ENCODE measurements at regions not wholly inside any gene's neighbourhood (a gene's known extent, or its start where the extent isn't known, plus 50 kb on each side); places are given as distances from the start of the nearest gene placed in this dataset.

DNA sequence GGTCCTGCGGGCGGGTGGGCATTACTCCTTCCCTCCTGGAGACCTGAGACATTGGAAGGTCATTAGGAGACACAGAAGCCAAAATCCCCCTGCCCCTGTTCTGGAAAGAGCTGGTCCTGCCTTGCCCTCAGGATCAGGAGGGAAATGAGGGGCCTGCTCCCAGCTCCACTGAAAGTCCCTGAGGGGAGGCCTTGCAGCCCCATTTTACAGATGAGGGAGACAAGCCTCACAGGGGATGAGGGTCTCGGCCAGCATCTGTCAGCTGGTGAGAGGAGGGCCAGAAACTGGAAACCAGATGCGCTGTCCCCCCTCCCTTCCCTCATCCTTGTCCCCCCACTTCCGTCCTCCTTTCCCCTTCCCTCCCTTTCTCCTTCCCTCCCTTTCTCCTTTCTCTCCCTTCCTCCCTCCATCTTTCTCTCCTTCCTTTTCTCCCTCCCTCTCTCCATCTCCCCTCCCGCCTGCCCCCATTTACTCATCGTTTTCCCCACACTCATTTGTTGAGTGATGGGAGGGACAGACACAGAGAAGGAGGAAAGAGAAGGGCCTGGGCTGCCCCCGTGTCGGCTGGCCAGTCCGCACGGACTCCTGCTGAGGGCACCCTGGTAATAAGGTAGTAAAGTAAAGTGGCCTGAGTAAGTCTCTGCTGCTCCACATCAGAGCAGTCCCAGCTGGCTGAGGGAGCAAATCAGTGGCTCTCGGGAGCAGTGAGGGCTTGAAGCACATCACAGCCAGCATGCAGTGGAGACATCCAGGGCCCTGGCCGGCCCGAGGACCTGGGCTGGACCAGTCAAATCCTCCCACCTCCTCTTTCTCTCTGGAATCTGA, 112.4 kb upstream of the ALDH1A3 start:
- Histone ChIP-seq H3K27ac (no peak overlapping the region), H3K9me3 (no peaks in the 10 kb centered on the region), H3K36me3 (no peaks in the 10 kb centered on the region), H3K4me1 (ENCODE audit: control insufficient read depth in 1 of 2, insufficient read depth in 1 of 2, low read depth in 1 of 2, low read length in 1 of 2) (no peaks in the 10 kb centered on the region), H3K27me3 (peaks cover 29% of the 10 kb centered on the region), H3K4me3 (ENCODE audit: low read depth in 1 of 2, low read length in 1 of 2) (no peak overlapping the region)
- TF ChIP-seq, protein P1, sequence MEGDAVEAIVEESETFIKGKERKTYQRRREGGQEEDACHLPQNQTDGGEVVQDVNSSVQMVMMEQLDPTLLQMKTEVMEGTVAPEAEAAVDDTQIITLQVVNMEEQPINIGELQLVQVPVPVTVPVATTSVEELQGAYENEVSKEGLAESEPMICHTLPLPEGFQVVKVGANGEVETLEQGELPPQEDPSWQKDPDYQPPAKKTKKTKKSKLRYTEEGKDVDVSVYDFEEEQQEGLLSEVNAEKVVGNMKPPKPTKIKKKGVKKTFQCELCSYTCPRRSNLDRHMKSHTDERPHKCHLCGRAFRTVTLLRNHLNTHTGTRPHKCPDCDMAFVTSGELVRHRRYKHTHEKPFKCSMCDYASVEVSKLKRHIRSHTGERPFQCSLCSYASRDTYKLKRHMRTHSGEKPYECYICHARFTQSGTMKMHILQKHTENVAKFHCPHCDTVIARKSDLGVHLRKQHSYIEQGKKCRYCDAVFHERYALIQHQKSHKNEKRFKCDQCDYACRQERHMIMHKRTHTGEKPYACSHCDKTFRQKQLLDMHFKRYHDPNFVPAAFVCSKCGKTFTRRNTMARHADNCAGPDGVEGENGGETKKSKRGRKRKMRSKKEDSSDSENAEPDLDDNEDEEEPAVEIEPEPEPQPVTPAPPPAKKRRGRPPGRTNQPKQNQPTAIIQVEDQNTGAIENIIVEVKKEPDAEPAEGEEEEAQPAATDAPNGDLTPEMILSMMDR (IDR thresholded peaks at IDR 0.05) = no peak

DNA sequence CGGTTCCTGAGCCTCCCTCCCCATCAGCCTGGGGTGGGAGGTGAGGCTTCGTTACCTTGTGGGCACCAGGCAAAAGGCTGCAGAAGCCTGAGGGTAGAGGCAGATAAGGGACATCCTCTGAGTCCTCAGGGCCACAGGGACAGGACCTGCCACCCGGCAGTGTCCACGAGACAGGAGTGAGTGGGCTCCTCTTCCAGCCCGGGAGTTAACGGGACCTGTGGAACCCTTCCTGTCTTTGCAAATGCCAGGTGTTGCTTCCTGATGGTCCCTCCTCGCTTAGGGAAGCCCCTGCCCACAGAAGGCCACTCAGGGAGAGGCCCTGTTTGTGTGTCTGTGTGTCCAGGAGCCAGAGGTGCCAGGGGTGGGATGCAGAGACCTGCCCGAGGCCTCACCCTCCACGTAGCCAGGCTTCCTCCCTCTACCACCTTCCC, 111.1 kb upstream of the ALDH1A3 start:
- Histone ChIP-seq H3K4me1 (ENCODE audit: control insufficient read depth in 1 of 2, insufficient read depth in 1 of 2, low read depth in 1 of 2, low read length in 1 of 2) (no peaks in the 10 kb centered on the region), H3K27ac (no peak overlapping the region)

DNA sequence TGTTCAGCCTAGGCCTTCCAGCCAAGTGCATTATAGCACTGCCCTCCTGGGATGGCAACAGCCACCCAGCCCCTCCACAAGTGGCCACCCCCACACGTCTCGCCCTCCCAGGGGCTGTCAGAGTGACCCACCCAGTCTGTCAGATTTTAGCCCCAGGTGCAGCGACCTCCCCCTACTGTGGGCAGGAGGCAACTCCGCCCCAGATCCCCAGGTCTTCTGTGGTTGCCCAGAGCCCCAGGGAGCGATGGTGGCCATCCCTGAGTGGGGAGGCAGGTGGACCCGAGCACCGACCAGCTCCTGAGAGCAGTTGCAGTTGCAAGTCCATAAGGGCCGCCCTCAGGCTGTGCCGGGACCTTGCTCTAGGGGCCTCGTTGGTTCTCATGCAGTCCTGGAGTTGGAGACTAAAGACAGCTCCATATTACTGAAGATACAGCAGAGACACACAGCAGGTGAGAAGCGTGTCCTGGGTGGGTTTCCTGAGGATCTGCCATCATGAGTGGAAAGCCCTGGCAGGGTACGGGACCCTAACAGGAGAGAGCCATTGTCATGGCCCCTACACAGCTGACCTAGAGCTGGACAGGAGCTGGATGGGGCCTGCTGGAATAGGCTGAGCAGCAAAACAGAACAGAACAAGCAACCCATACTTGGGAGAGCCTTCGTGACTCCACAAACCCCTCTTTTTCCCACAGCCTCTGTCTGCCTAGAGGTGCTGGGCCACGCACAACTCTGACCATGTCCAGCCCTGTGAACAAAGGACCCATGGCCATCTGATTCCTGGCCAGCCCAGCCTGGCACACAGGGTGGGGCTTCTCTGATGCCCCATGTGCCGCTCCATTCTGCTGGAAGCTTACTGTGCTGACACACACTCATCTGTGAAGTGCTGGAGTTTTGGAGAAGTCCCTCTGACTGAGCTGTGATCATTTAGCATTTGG, 110.3 kb upstream of the ALDH1A3 start:
- no peaks in the 10 kb centered on the region for H3K9me3 ChIP-seq
- H3K36me3 ChIP-seq = no peaks in the 10 kb centered on the region
- TF ChIP-seq, protein P1 (IDR thresholded peaks at IDR 0.05) = no peak
- no peaks in the 10 kb centered on the region for H3K4me1 ChIP-seq (ENCODE audit: control insufficient read depth in 1 of 2, insufficient read depth in 1 of 2, low read depth in 1 of 2, low read length in 1 of 2)
- no peak overlapping the region for H3K27ac ChIP-seq
- H3K27me3 ChIP-seq = peaks cover 29% of the 10 kb centered on the region
- no peak overlapping the region for H3K4me3 ChIP-seq (ENCODE audit: low read depth in 1 of 2, low read length in 1 of 2)

More for the DNA sequence above, 111.1 kb upstream of the ALDH1A3 start:
- Histone ChIP-seq H3K9me3 (no peaks in the 10 kb centered on the region), H3K27me3 (peaks cover 29% of the 10 kb centered on the region), H3K4me3 (ENCODE audit: low read depth in 1 of 2, low read length in 1 of 2) (no peak overlapping the region), H3K36me3 (no peaks in the 10 kb centered on the region)
- TF ChIP-seq, protein P1 (IDR thresholded peaks at IDR 0.05) = no peak

- TF ChIP-seq, protein P1 (IDR thresholded peaks at IDR 0.05) = no peak
- H3K4me1 ChIP-seq (ENCODE audit: control insufficient read depth in 1 of 2, insufficient read depth in 1 of 2, low read depth in 1 of 2, low read length in 1 of 2) = no peaks in the 10 kb centered on the region
- H3K27me3 ChIP-seq = peaks cover 27% of the 10 kb centered on the region
- no peaks in the 10 kb centered on the region for H3K36me3 ChIP-seq
- H3K27ac ChIP-seq = no peak overlapping the region
- no peak overlapping the region for H3K4me3 ChIP-seq (ENCODE audit: low read depth in 1 of 2, low read length in 1 of 2)
- no peaks in the 10 kb centered on the region for H3K9me3 ChIP-seq
Measured at GRCh38 chr15:100769975-100770340, 109.7 kb upstream of the ALDH1A3 start.

DNA sequence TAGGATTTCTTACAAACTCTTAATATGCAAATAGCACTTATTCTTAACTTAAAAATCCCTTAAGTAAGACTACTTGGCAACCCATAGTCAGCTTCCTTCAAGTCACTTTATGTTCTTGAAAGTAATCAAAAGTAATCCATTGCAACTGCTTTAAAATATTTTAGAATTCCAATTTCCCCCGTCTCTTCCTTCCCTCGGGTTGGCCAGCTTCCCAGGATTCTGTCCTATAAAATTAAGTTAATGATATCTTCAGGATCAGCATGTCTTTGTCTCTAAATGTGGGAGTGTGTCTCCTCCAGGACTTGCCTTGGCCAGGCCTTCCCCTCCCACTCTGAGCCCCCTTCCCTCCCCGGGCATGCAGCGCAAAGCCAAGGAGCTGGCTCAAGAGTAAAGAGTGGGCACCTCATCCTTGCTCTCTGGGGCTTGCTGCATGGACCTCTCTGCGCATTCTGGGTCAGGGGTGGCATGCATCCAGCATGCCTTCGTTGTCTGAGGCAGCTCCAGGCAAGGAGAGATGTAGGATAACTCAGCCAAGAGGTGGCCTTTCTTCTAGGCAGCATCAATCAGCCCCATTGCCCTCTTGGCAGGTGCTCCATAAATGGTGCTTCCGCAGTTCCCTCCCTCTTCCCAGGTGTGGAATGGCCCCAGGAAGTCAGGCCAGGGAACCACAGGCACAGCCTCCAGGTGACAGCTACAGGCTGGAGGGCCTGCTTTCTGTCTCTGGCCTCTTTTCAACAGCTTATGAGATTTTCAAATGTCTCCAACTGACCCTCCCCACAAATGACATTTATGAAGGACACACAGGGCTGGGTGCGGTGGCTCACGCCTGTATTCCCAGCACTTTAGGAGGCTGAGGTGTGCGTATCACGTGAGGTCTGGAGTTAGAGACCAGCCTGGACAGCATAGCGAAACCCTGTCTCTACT, 108.7 kb upstream of the ALDH1A3 start:
- Histone ChIP-seq H3K36me3 (no peaks in the 10 kb centered on the region), H3K27me3 (peaks cover 18% of the 10 kb centered on the region)
- TF ChIP-seq, protein P1 (IDR thresholded peaks at IDR 0.05) = no peak

More for the DNA sequence above, 108.7 kb upstream of the ALDH1A3 start:
- H3K4me1 ChIP-seq (ENCODE audit: control insufficient read depth in 1 of 2, insufficient read depth in 1 of 2, low read depth in 1 of 2, low read length in 1 of 2) = no peaks in the 10 kb centered on the region
- no peak overlapping the region for H3K27ac ChIP-seq
- no peaks in the 10 kb centered on the region for H3K9me3 ChIP-seq
- no peak overlapping the region for H3K4me3 ChIP-seq (ENCODE audit: low read depth in 1 of 2, low read length in 1 of 2)

Data from neutrophil (primary cell).